Endodermal cell (in vitro differentiated cells): ENCODE measurements at regions not wholly inside any gene's neighbourhood (a gene's known extent, or its start where the extent isn't known, plus 50 kb on each side); places are given as distances from the start of the nearest gene placed in this dataset.
A peak's percentile ranks its signal among the peaks of the same experiment; 100 is the strongest.

ENCODE experiments used
- DNase-seq: peaks from one replicate; pipeline ENCODE4 v3.0.0-alpha.2; 2017
- H3K27ac ChIP-seq: 2 replicates; pipeline ENCODE4 v1.5.1; 2013; ENCODE audit warnings: mild to moderate bottlenecking, low read depth, low read length, moderate library complexity
- H3K27me3 ChIP-seq: 2 replicates; pipeline ENCODE4 v1.6.1; 2013; ENCODE audit warnings: mild to moderate bottlenecking, low read length, moderate library complexity; ENCODE audit not compliant: insufficient read depth, control insufficient read depth, poor library complexity, severe bottlenecking
- H3K36me3 ChIP-seq: 2 replicates; pipeline ENCODE4 v1.7.0; 2013; ENCODE audit warnings: mild to moderate bottlenecking, low read length, moderate library complexity; ENCODE audit not compliant: control insufficient read depth, insufficient read depth
- H3K4me1 ChIP-seq: one replicate; pipeline ENCODE4 v1.7.0; 2013; ENCODE audit warnings: low read length; ENCODE audit not compliant: control insufficient read depth, insufficient read depth
- H3K4me3 ChIP-seq: 2 replicates; pipeline ENCODE4 v1.5.1; 2013; ENCODE audit warnings: mild to moderate bottlenecking, low read length, moderate library complexity
- H3K9ac ChIP-seq: 2 replicates; pipeline ENCODE4 v1.6.1; 2013; ENCODE audit warnings: mild to moderate bottlenecking, low read length, moderate library complexity; ENCODE audit not compliant: poor library complexity, severe bottlenecking; ENCODE audit errors: extremely low read depth
- H3K9me3 ChIP-seq: 2 replicates; pipeline ENCODE4 v1.6.1; 2013; ENCODE audit warnings: mild to moderate bottlenecking, low read length, moderate library complexity; ENCODE audit not compliant: control insufficient read depth
- H3K27ac Mint-ChIP-seq: 2 replicates; pipeline ENCODE4 v1.8.0; 2020; ENCODE audit warnings: mixed read lengths
- H3K27me3 Mint-ChIP-seq: 2 replicates; pipeline ENCODE4 v1.8.0; 2021; ENCODE audit warnings: mild to moderate bottlenecking, mixed read lengths; ENCODE audit not compliant: insufficient read depth
- H3K36me3 Mint-ChIP-seq: 2 replicates; pipeline ENCODE4 v1.8.0; 2020; ENCODE audit warnings: low read depth, mixed read lengths
- H3K4me1 Mint-ChIP-seq: 2 replicates; pipeline ENCODE4 v1.8.0; 2020; ENCODE audit warnings: mixed read lengths
- H3K4me3 Mint-ChIP-seq: 2 replicates; pipeline ENCODE4 v1.8.0; 2020; ENCODE audit warnings: mild to moderate bottlenecking, moderate library complexity, mixed read lengths
- H3K9me3 Mint-ChIP-seq: 2 replicates; pipeline ENCODE4 v1.8.0; 2020; ENCODE audit warnings: mild to moderate bottlenecking, mixed read lengths
- whole genome bisulfite sequencing, 2 experiments: methylation state at CpG; one replicate each; pipeline versions ENCODE4 v1.1.5 to v1.1.7; 2013; ENCODE audit warnings: missing lambda C conversion rate in 2 of 2, mixed read lengths in 1 of 2; ENCODE audit not compliant: insufficient coverage in 1 of 2, insufficient read length in 1 of 2; 5-methylcytosine and 5-hydroxymethylcytosine counted together
- TF ChIP-seq, protein P1 (sequence below): fragments of 200-600 bp; sonication (generic); conservative IDR thresholded peaks from 2 replicates; pipeline ENCODE4 v1.5.0; 2021; ENCODE audit warnings: antibody characterized with exemption, mild to moderate bottlenecking

DNA sequence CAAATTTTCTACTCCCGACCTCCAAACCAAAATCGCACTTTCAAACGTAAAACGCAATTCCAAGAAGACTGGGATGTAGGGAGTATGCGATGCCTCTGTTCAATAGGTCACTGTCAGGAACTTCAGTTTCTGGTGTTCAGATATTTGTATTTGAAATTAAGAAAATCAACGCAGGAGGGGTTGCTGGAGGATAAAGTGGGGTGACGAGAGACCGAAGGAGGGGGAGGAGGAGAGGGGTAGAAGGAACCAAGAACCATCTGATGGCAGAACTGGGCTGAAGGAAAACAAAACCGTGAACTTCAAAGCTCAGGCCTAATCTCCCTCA lies 293.8 kb upstream of the NFE2L3 start:
- Mint-ChIP-seq H3K36me3 (no peaks in the 10 kb centered on the region), H3K4me3 (no peak overlapping the region), H3K4me1 (peaks cover 14% of the 10 kb centered on the region), H3K27me3 (peaks cover 23% of the 10 kb centered on the region), H3K9me3 (no peaks in the 10 kb centered on the region), H3K27ac (no peak overlapping the region)
- no peak overlapping the region for H3K27ac ChIP-seq
- TF ChIP-seq, protein P1, sequence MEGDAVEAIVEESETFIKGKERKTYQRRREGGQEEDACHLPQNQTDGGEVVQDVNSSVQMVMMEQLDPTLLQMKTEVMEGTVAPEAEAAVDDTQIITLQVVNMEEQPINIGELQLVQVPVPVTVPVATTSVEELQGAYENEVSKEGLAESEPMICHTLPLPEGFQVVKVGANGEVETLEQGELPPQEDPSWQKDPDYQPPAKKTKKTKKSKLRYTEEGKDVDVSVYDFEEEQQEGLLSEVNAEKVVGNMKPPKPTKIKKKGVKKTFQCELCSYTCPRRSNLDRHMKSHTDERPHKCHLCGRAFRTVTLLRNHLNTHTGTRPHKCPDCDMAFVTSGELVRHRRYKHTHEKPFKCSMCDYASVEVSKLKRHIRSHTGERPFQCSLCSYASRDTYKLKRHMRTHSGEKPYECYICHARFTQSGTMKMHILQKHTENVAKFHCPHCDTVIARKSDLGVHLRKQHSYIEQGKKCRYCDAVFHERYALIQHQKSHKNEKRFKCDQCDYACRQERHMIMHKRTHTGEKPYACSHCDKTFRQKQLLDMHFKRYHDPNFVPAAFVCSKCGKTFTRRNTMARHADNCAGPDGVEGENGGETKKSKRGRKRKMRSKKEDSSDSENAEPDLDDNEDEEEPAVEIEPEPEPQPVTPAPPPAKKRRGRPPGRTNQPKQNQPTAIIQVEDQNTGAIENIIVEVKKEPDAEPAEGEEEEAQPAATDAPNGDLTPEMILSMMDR = no peak
- no peak for DNase-seq
- WGBS, 2 experiments = 39 to 50% methylated on average over 8 to 9 of the region's 9 CpGs
- no peaks in the 10 kb centered on the region for H3K4me1 ChIP-seq
- peak overlapping the region; percentile 91 for H3K4me3 ChIP-seq
- H3K9me3 ChIP-seq = no peaks in the 10 kb centered on the region
- no peaks in the 10 kb centered on the region for H3K36me3 ChIP-seq
- peaks cover 56% of the 10 kb centered on the region for H3K27me3 ChIP-seq
- H3K9ac ChIP-seq = peak overlapping the region; percentile 71

DNA sequence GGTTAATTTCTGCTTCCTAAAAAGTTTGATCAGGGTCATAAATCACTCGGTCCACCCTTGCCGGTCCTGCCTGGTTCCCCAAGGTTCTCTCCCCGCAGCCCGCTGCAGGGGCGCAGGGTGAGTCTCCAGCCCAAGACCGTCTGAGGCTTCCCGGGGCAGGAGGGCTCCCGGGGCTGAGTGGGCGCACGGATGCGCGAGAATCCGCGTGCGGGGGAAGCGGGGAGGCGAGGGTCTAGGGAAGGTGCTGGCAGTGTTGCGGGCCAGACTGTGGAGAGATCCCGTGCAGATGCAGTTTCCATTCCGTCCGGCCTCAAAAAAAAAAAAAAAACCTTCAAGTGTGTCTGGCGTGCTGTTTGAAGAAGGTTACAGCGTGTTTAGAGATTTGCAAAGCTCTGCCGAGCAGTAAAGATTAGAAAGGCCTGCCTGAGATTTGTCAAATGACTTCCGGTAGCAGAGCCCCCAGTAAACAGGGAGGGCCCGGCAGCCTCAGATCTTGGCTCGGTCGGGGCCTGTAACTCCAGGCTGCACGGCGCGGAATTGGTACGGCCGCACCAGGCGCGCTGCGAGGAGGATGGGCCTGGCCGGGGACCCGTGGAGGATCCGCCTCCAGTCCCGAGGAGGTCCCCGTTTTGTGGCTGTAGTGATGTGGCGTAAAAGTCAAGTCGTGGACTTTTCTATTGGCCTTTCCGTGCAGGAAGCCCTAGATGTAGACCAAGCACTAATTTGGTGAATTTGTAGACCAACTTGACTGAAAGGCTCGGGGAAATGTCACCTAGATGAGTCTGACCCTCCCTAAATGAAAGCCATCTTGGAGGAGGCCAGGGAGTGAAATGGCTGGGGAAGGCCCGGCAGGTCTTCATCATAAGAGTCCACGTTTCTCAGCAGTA lies 293.2 kb upstream of the NFE2L3 start:
- Histone ChIP-seq H3K4me1 (no peaks in the 10 kb centered on the region), H3K27me3 (peaks cover 56% of the 10 kb centered on the region), H3K36me3 (no peaks in the 10 kb centered on the region), H3K9ac (no peak overlapping the region), H3K27ac (no peak overlapping the region), H3K4me3 (peak overlapping the region; percentile 91), H3K9me3 (no peaks in the 10 kb centered on the region)
- H3K27me3 Mint-ChIP-seq = peaks cover 23% of the 10 kb centered on the region
- H3K9me3 Mint-ChIP-seq = no peaks in the 10 kb centered on the region
- H3K36me3 Mint-ChIP-seq = no peaks in the 10 kb centered on the region
- H3K4me3 Mint-ChIP-seq = no peak overlapping the region
- H3K4me1 Mint-ChIP-seq = peaks cover 14% of the 10 kb centered on the region
- DNase-seq = peak; percentile 78
- TF ChIP-seq, protein P1 = no peak
- no peak overlapping the region for H3K27ac Mint-ChIP-seq
- WGBS, 2 experiments = 60 to 75% methylated on average over 29 to 47 of the region's 47 CpGs

DNA sequence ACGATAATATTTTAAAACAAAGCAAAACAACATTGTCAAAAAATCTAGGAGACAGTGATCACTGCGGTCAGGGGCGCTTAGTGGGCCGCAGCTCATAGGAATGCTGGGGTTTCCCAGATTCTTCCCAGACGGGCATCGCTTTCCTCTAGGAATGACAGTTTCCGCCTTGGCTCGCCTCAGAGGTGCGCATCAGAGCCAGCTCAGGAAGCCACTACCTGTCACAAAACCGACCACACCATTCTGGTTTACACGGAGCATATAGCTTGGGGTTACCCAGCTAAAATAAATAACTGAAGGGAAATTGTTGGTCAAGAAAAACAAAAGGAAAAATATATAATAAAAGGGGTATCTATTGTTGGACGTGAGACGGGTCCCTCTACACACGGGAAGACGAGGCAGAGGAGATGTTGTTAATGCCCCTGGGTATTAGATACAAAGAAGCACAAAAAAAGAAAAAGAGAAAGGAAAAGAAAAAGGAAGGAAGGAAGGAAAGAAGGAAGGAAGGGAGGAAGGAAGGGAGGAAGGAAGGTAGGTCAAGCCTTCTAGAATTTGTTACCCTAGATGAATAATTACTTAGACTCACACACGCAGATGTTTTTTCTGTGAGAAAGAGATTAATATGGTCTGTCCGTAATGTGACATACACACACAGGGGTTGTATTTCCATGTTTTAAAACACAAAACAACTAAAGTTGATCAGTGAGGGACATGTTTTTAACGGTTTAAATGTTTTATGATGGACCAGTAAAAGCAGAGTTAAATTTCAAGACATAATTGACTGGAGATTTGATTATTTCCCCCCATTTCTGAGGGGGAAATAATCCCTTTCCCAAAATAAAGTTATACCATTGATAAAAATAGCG lies 292.4 kb upstream of the NFE2L3 start:
- 78 to 84% methylated on average over 12 to 18 of the region's 19 CpGs for WGBS, 2 experiments
- DNase-seq = no peak
- H3K9ac ChIP-seq = no peak overlapping the region
- H3K27ac ChIP-seq = no peak overlapping the region
- H3K36me3 Mint-ChIP-seq = no peaks in the 10 kb centered on the region
- H3K4me1 ChIP-seq = no peaks in the 10 kb centered on the region
- H3K27me3 Mint-ChIP-seq = peaks cover 18% of the 10 kb centered on the region
- H3K4me3 Mint-ChIP-seq = no peak overlapping the region
- H3K4me1 Mint-ChIP-seq = peaks cover 12% of the 10 kb centered on the region
- no peak overlapping the region for H3K27ac Mint-ChIP-seq
- H3K4me3 ChIP-seq = no peak overlapping the region
- peaks cover 53% of the 10 kb centered on the region for H3K27me3 ChIP-seq
- TF ChIP-seq, protein P1 = no peak
- no peaks in the 10 kb centered on the region for H3K9me3 ChIP-seq
- H3K36me3 ChIP-seq = no peaks in the 10 kb centered on the region
- H3K9me3 Mint-ChIP-seq = no peaks in the 10 kb centered on the region
